Heart left ventricle (tissue), 13 donors: ENCODE measurements at regions not wholly inside any gene's neighbourhood (a gene's known extent, or its start where the extent isn't known, plus 50 kb on each side); places are given as distances from the start of the nearest gene placed in this dataset.

Experiments used
- POLR2A ChIP-seq, 2 donors: fragments of 450-650 bp; IDR thresholded peaks; one replicate each; pipeline ENCODE4 v1.6.1; 2017; ENCODE audit warnings: antibody characterized with exemption in 2 of 2, mild to moderate bottlenecking in 2 of 2, moderate library complexity in 2 of 2
- TF ChIP-seq, protein P1 (sequence below), 12 donors: fragments of 200-600 bp; sonication (generic) in 4 of 12; IDR thresholded peaks; one replicate each; pipeline versions ENCODE4 v1.5.0 to v1.8.0; 2018 to 2022; ENCODE audit warnings: antibody characterized with exemption in 12 of 12, mild to moderate bottlenecking in 5 of 12
- donor health status: ischemic (EF 13 %, LVEDD 7.1; RV severe dilation, severe dysfunction).
- donor health status: DM: no; HTN: yes; CAD: no.
- donor health status: DM: no; HTN: no; CAD: no.
- donor health status: ischemic (EF 25% LVEDD 6.9; RV normal size, moderate dysfunction).
- donor health status: ischemic (EF 25% LVEDD 5.7; RV mildly dilated, moderate dysfunction).
- donor health status: ischemic (EF 35%, LVEDD 5.7; RV mildly dilated, moderate dysfunction).
- donor health status: nonischemic (EF 11% LVEDD 7.7; RV severe dilation, severe dysfunction).
- donor health status: DM: yes; HTN: yes; CAD: no.
- donor health status: PGD.
- donor health status: ischemic (EF 29% LVEDD 5.4; RV normal size, mild dysfunction).
- donor health status: nonischemic (EF 23%, LVEDD 6.1; RV moderate dilation, normal function).

DNA sequence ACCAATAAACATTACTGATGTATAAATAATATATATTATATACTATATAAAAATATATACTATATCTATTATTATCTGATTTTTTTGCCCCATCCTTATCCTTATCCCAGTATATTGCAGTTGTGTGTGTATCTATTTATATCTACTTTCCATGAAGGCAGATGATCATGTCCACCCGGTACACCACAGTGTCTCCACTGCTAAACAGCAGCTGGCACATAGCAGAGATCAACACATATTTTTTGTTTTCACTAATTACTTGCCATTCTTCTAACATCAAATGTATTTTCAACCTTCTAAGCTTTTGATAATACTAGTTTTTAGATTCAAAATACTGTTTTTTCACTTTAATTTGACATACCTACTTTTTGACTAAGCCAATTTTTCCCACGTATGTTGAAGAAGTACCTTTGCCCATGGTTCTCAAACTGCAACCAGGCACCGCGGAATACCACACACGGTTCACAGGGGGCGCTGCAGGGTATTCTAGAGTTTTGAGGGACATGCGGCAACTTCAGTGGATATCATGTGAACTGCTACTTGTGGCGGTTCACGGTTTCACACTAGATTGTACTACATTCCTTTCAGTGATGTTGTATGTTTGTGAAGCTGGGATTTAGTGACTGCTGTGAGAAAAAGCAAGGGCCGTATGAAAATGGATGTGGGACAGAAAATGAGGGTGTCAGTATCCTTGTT, 182.5 kb upstream of the NPY2R start:
- TF ChIP-seq, protein P1, sequence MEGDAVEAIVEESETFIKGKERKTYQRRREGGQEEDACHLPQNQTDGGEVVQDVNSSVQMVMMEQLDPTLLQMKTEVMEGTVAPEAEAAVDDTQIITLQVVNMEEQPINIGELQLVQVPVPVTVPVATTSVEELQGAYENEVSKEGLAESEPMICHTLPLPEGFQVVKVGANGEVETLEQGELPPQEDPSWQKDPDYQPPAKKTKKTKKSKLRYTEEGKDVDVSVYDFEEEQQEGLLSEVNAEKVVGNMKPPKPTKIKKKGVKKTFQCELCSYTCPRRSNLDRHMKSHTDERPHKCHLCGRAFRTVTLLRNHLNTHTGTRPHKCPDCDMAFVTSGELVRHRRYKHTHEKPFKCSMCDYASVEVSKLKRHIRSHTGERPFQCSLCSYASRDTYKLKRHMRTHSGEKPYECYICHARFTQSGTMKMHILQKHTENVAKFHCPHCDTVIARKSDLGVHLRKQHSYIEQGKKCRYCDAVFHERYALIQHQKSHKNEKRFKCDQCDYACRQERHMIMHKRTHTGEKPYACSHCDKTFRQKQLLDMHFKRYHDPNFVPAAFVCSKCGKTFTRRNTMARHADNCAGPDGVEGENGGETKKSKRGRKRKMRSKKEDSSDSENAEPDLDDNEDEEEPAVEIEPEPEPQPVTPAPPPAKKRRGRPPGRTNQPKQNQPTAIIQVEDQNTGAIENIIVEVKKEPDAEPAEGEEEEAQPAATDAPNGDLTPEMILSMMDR (IDR thresholded peaks at IDR 0.05): peak in 9 of 12 donors; percentile 16 to 56 (median 40)
- no peak for TF ChIP-seq POLR2A (IDR thresholded peaks at IDR 0.05)
